Nephron (organoid): ENCODE measurements at regions not wholly inside any gene's neighbourhood (a gene's known extent, or its start where the extent isn't known, plus 50 kb on each side); places are given as distances from the start of the nearest gene placed in this dataset.

Experiments used
- H3K27ac Mint-ChIP-seq, 3 experiments: 2 replicates each; pipeline ENCODE4 v1.8.0; 2020; ENCODE audit warnings: mixed read lengths in 3 of 3, mild to moderate bottlenecking in 2 of 3, moderate library complexity in 1 of 3
- H3K27me3 Mint-ChIP-seq: 2 replicates; pipeline ENCODE4 v1.8.0; 2021; ENCODE audit warnings: low read depth, mild to moderate bottlenecking, moderate library complexity, mixed read lengths
- H3K36me3 Mint-ChIP-seq: 2 replicates; pipeline ENCODE4 v1.8.0; 2020; ENCODE audit warnings: low read depth, mixed read lengths
- H3K4me1 Mint-ChIP-seq: 2 replicates; pipeline ENCODE4 v1.8.0; 2020; ENCODE audit warnings: mixed read lengths
- H3K4me3 Mint-ChIP-seq, 3 experiments: 2 replicates each; pipeline ENCODE4 v1.8.0; 2020; ENCODE audit warnings: mild to moderate bottlenecking in 3 of 3, mixed read lengths in 3 of 3, moderate library complexity in 2 of 3
- H3K9me3 Mint-ChIP-seq: 2 replicates; pipeline ENCODE4 v1.8.0; 2020; ENCODE audit warnings: mixed read lengths
- CTCF ChIP-seq, 3 experiments: fragments of 200-600 bp; sonication (generic); IDR thresholded peaks; one replicate each; pipeline ENCODE4 v1.5.0; 2021; ENCODE audit warnings: antibody characterized with exemption in 3 of 3; ENCODE audit not compliant: unreplicated experiment in 3 of 3

GRCh38 chr1:82223091-82223490 lies 422.4 kb downstream of the ADGRL2 start:
- H3K27ac Mint-ChIP-seq: no peak overlapping the region
- no peaks in the 10 kb centered on the region for H3K36me3 Mint-ChIP-seq

GRCh38 chr1:82221721-82222120 lies 421.0 kb downstream of the ADGRL2 start:
- peaks cover 28% of the 10 kb centered on the region for H3K4me1 Mint-ChIP-seq
- no peaks in the 10 kb centered on the region for H3K36me3 Mint-ChIP-seq
- H3K27me3 Mint-ChIP-seq: no peaks in the 10 kb centered on the region
- no peak for TF ChIP-seq CTCF (IDR thresholded peaks at IDR 0.05; ENCODE audit: unreplicated experiment in 3 of 3)
- H3K4me3 Mint-ChIP-seq: no peak overlapping the region
- H3K9me3 Mint-ChIP-seq: no peaks in the 10 kb centered on the region
- H3K27ac Mint-ChIP-seq: no peak overlapping the region

More at GRCh38 chr1:82223091-82223490, 422.4 kb downstream of the ADGRL2 start:
- Mint-ChIP-seq H3K27me3 (no peaks in the 10 kb centered on the region), H3K4me3 (no peak overlapping the region), H3K4me1 (peaks cover 37% of the 10 kb centered on the region), H3K9me3 (no peaks in the 10 kb centered on the region)
- TF ChIP-seq CTCF (IDR thresholded peaks at IDR 0.05; ENCODE audit: unreplicated experiment in 3 of 3): no peak

- H3K27ac Mint-ChIP-seq: peak overlapping the region in 1 of 3 experiments; percentile 13
- no peak overlapping the region for H3K4me3 Mint-ChIP-seq
- H3K4me1 Mint-ChIP-seq: peaks cover 21% of the 10 kb centered on the region
- no peaks in the 10 kb centered on the region for H3K9me3 Mint-ChIP-seq
- no peaks in the 10 kb centered on the region for H3K27me3 Mint-ChIP-seq
- no peak for TF ChIP-seq CTCF (IDR thresholded peaks at IDR 0.05; ENCODE audit: unreplicated experiment in 3 of 3)
- H3K36me3 Mint-ChIP-seq: no peaks in the 10 kb centered on the region
Measured at GRCh38 chr1:82220754-82221153, 420.0 kb downstream of the ADGRL2 start.

- H3K36me3 Mint-ChIP-seq: no peaks in the 10 kb centered on the region
- H3K4me1 Mint-ChIP-seq: peaks cover 22% of the 10 kb centered on the region
- no peak overlapping the region for H3K4me3 Mint-ChIP-seq
- no peaks in the 10 kb centered on the region for H3K9me3 Mint-ChIP-seq
- no peaks in the 10 kb centered on the region for H3K27me3 Mint-ChIP-seq
- TF ChIP-seq CTCF (IDR thresholded peaks at IDR 0.05; ENCODE audit: unreplicated experiment in 3 of 3): no peak
- H3K27ac Mint-ChIP-seq: no peak overlapping the region
Measured at GRCh38 chr1:82219841-82220240, 419.1 kb downstream of the ADGRL2 start.

- no peaks in the 10 kb centered on the region for H3K27me3 Mint-ChIP-seq
- no peaks in the 10 kb centered on the region for H3K36me3 Mint-ChIP-seq
- no peak overlapping the region for H3K4me3 Mint-ChIP-seq
- H3K4me1 Mint-ChIP-seq: peaks cover 28% of the 10 kb centered on the region
- no peak for TF ChIP-seq CTCF (IDR thresholded peaks at IDR 0.05; ENCODE audit: unreplicated experiment in 3 of 3)
- H3K27ac Mint-ChIP-seq: peak overlapping the region in 2 of 3 experiments; percentile 78 to 82
- H3K9me3 Mint-ChIP-seq: no peaks in the 10 kb centered on the region
Measured at GRCh38 chr1:82218846-82219245, 418.1 kb downstream of the ADGRL2 start.

- Mint-ChIP-seq H3K27me3 (no peaks in the 10 kb centered on the region), H3K4me1 (peaks cover 28% of the 10 kb centered on the region), H3K4me3 (no peak overlapping the region), H3K9me3 (no peaks in the 10 kb centered on the region), H3K27ac (peak overlapping the region; percentile 68 to 95 (median 86)), H3K36me3 (no peaks in the 10 kb centered on the region)
- no peak for TF ChIP-seq CTCF (IDR thresholded peaks at IDR 0.05; ENCODE audit: unreplicated experiment in 3 of 3)
Measured at GRCh38 chr1:82215853-82216175, 415.1 kb downstream of the ADGRL2 start.
